HG02610 (cell line): ENCODE measurements at regions not wholly inside any gene's neighbourhood (a gene's known extent, or its start where the extent isn't known, plus 50 kb on each side); places are given as distances from the start of the nearest gene placed in this dataset.
A peak's percentile ranks its signal among the peaks of the same experiment; 100 is the strongest.

Experiments
- ATAC-seq: cut with Tn5 transposase; IDR thresholded peaks from one replicate; pipeline ENCODE4 v1.9.1; 2021; ENCODE audit warnings: mild to moderate bottlenecking, moderate library complexity; ENCODE audit not compliant: unreplicated experiment

DNA sequence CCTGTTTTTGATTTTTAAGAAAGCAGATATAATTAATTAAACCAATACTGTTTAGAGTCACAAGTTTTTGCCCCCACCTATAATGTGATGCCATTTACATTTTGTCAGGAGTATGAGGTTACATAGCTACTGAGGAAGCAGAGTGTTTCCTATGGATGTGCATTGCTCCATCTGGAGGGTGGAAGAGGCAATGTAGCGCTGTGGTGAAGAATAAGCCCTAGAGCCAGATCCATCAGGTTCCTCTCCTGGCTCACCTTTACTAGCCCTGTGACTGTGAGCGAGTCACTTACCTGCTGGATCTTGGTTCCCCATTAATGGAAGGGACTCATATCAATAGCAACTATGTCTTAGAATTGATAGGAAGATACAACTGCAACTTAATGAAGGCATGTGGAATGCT lies 216.0 kb downstream of the GPAM start:
- ATAC-seq = no peak

DNA sequence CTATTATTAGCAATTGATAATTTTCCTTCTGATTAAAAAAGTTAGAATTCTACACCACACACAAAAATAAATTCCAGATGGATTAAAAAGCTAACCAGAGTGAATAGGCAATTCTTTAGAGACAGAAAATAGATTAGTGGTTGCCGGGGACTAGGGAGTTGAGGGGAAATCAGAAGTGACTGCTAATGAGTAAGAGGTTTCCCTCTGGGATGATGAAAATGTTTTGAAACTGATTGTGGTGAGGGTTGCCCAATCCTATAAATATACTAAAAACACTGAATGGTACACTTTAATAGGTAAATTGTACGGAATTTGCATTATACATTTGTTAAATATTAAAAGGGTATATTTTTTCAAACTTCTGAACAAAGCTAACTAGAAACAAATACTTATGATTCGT lies 214.9 kb downstream of the GPAM start:
- ATAC-seq = no peak

DNA sequence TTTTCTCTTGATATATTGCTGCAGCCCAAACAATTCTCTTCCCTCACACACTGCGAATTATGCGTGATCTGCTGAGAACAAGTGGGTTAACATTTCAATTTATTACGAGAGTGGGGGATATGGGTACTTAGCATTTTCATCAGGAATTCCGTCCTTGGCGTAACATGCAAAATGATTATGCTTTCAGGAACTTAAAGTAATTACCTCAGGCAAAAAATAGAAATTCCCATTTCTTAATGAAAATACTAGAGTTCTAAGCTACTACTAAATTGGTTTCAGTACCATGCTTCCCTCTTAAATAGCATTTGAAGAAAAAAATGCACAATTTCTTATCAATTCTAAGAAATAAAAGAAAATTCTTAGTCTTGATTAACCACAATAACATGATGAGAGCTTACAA lies 213.5 kb downstream of the GPAM start:
- ATAC-seq = no peak

DNA sequence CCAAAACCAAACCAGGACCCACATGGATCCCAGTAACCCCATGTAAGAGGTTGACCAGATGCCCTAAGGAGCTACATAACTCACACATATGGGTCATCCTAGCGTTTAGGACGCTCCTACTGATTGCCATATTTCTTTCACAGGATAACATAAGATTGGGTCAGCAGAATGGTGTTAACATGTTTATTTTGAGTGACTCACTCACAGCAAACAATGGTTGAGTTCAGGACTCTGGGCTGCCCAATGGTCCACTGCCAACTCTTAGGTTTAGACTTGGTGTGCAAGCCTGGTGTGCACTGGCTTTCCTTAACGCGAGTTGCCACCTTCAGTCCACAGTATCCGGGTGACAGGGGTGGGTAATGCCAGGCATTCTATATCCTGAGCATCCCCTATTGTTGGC lies 211.5 kb downstream of the GPAM start:
- ATAC-seq = no peak

DNA sequence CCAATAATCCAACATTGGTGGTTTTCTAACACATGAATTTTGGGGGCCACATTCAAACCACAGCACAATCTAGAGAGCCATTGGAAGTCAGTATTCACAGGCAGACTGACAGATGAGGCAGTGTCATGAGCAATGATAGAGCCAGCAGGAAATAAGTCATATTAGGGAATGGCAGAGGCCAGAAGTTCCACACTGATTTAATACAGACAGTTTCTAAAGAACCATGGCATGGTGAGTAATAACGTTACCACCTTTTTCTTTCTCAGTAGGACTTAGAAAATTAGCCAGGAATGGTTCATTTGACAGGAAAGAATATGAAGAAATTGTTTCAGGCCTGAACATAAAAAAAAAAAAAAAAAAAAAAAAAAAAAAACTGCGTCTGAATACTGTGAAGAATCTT lies 210.3 kb downstream of the GPAM start:
- no peak for ATAC-seq

DNA sequence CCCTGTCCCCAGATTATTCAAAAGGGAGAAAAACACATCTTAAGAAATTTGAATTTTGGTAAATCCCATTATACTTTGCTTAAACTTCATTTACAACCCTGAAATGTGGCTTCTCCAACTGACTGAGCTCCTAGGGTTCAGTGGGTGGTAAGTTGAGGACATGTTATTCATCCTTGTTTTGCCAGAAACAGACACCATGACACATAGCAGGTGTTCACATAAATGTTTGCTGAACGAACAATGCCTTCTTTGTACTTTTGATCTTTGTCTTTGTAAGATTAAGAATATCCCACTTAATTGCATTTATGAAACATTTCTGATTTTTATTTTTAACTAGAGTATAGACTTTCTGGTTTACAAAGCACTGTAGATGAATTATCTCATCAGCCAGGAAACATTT lies 209.7 kb downstream of the GPAM start:
- ATAC-seq = no peak

DNA sequence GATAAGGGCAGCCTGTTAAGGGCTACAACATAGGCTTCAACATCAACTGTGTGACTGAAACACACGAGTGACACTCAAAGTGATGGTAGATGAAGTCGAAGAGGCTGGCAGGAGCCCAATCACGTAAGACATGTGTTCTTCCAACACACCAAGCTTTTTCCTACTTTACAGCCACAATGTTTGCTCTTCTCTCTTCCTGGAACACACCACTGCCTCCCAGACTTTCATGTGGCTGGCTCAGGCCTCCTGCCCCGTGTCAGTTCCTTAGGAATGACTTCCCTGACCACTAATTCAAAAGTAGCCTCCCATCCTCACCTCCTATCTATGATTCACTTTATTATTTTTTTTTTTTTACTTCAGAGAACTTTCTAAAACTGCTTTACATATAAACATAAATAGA lies 209.2 kb downstream of the GPAM start:
- ATAC-seq = no peak

DNA sequence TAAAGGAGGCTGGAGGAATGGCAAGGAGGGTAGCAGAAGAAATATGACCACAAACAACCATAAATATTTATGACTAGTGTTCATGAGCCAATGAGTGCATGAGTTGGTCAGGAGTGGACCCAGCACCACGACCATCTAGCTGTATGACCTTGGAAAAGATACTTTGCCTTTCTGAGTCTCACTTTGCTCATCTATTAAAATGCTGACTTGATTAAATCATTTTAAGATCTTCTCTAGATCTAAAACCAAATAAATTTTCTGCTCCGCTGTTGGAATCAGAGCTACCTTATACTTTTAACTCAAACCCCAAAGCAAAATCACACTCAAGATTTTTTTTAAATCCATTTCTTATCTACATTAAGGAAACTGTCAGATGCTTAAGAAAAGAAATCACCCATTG lies 207.0 kb downstream of the GPAM start:
- no peak for ATAC-seq

DNA sequence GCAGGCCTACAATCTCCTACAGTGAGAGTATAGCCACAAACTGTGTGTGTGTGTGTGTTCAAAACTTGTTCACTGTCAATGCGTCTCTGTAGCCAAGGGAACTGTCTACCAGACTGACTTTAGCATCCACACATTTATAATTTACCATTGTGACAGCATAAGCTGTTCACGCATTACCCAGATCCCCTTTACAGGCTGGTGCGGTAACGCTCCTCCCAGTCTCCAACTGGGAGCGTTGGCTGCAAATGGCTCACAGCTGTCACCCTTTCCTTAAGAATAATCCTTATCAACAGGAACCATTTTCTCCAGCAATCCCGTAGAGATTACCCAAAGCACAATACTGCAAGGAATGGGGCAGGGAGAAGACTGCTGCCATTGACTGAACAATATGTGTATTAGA lies 199.5 kb downstream of the GPAM start:
- ATAC-seq = no peak

DNA sequence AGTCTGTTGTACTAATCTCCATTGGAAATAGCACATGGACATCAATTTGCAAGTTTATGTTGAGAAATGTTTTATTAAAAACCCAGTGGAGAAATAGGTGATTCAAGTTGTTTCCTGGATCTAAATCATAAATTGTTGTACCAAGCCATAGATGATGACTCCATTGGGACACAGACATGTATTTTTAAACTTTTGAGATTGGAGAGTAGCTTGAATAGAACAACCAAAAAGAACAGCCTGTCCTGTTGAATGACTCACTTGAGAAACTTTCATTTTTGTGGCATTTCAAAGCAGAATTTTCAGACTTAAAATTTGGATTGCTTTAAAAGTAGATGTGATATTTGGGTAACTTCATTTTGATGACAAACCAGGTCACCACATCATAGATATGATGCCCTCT lies 197.5 kb downstream of the GPAM start:
- no peak for ATAC-seq

DNA sequence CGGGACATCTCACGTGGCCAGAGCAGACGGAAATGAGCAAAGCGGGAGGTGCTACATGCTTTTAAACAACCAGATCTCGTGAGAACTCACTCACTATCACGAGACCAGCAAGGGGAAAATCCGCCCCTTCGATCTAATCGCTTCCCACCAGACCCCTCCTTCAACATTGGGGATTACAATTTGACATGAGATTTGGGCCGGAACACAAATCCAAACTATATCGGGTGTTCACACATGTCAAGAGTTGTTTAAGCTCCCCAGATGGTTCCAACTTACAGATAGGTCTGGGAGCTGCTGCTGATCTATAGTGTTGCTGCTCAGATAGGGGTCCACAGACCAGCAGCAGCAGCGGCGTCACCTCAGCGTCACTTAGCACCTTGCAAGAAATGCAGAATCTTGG lies 194.9 kb downstream of the GPAM start:
- no peak for ATAC-seq

DNA sequence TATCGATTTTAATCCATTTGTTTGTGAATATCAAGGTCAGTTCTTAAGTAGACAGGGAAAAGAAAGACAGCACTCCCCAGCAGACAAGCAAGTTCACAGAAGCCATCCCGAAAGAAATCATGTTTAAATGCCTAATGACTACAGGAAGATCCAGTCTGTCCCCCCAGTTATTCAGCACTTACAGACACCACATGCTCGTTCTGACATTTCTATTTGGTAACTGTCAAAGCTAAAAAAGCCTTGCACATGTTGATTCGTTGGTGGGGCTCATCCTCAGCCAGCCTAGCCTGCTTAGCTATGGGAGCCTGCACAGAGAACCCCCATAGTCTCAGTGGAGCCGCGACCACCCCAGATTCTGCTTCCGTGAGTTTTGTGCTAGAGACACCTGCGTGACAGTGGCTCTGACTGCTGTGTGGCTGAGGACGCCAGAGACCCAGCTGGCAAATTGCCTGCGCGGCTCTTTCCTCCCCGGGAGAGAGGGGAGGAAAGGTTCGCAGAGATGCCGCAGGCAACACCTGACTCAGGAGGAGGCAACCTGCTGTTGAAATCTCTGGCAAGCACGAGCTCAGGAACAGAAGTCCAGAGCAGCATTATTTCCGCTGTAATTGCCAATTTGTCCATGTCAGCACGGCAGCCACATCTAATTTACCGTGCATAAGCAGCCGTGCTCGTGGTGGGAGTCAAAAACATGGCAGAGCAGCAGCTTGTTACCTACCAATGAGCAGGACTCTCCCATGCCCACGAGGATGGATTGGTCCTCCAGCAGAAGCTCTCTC lies 194.2 kb downstream of the GPAM start:
- no peak for ATAC-seq

DNA sequence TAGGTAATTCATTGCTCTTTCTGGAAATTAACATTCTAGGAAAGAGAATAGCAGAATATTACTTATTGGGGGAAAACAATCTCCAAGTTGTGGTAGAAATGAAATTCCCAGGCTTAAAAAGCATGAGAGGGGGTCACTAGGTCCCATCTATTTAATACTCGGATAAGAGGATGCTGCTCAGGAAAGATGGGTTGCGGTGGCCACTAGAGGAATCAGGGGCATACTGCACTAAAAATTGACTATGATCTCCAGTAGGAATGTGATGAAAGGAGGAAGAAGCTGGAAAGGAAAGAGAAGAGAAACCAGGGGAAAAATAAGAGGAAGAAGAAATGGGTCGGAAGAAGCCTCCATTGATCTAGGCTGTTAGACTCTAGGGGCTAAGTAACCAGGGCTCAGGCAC lies 192.8 kb downstream of the GPAM start:
- no peak for ATAC-seq

DNA sequence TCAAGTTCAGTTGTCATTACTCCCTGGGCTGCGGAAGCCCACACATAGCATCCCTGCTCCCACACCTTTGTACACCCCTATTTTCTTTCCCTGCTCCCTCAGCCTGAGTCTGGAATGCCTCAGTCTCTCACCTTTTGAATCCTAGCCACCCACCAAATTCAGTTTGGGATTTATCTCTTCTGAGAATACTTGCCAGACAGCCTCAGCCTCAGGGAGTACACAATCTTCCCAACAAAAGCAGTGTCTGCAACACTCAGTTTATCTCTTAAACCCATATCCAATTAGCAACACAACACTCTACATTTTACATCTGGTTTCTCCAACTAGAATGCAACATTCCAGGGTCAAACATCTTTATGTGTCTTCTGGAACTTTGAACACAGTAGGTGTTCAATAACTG lies 190.2 kb downstream of the GPAM start:
- ATAC-seq = no peak

DNA sequence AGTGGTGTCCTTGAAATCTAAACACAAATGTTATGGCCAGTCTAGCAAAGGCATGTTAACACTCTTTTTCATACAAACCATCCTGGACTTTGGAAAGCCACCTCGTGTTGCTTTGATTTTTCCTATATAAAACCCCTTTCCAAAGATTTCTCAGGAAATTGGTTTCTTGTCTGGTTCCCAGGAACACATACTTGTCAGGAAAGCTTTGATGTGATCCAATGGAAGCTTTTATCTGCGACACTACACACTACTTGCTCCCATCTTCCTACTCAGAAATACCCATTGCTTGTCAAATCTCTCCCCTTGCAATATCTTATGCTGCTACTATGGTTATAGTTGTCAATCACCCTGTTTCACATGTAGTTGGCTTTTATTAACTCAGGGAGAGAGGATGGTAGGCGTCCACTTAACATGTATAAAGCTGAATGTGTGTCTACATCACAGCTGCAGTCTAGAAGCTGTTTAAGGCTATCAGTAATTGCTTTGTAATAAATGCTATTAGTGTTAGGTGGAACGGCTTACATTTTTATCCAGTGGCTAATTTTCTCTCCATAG lies 189.6 kb downstream of the GPAM start:
- no peak for ATAC-seq

DNA sequence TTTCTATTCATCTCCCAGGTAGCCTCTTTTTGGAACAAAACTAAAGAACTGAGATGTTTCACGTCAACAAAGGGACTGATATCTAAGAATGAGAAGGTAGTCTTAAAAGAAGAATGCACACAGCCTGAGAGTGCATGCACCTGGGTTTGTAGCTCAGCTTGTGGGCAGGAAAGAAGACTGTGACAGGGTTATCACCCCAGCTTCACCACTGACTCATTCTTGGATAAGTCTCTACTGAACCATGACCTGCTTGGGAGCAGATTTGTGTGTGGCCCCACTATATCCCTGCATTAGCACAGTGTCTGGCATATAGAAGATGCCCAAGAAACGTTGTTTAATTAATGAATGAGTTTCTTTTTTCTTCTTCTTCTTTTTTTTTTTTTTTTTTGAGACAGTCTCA lies 187.5 kb downstream of the GPAM start:
- ATAC-seq = peak; percentile 98

DNA sequence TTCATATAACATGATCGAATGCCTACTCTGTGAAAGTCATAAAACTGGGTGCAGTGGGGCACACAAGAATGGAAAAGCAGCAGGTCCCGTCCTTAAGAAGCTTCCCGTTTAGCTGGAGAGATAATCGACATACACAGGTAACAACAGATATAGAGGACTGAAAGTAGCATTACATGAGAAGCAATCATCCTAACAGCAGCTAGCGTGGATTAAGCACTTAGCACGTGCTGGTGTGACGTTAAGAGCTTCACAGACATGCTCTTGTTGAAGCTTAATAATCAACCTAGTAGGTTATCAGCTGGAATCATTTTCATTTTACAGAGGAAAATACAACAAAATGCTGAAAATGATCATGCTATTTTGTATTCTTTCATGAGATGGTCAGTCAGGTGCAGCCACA lies 184.8 kb downstream of the GPAM start:
- no peak for ATAC-seq

DNA sequence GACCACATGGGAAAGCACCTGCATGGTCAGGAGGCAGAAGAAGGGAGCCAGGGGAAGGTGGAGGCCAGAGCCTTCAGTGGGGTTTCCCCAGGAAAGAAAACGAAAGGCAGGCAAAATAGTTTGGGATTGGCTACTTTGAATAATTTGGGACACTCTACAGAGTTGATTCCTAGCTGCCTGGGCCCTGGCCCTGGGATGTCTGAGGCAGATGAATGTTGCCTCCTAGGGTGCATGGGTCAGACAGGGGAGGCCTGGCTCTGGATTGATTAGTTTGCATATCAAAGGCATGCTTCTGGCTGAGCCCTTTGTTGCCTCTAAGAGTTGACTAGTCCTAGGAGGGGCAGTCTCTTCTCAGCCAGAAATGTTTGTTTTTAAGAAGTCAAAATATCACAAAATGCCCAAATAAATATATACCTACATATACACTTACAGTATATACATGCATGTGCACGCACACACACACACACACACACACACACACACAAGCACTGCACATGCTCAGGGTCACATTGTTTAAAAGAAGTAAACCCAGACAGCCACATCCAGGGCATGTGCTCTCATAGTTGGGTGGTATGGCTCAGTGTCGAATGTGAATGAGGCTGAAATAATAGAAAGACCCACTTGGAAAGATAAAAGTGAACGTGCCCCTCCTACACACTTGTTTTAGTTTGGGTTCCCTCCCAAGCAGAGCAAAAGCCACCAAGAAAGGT lies 184.2 kb downstream of the GPAM start:
- ATAC-seq = no peak

DNA sequence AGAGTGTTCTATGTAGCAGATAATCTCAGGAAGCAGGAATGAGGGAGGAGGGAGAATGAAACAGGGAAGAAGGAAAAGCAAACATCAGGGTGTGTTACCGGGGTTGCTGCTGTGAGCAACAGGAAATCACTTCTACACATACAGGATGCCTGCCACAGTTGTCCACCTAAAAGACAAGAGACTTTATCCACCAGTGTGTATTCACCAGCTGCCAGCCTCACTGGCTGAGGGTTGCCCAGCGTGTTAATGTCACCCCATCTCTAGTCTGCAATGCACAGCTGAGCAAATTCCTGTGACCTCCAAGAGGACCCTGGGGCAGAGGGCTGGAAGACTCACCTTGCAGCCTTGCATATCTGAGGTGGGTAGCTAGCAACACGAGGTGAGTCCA lies 183.7 kb downstream of the GPAM start:
- ATAC-seq = no peak

DNA sequence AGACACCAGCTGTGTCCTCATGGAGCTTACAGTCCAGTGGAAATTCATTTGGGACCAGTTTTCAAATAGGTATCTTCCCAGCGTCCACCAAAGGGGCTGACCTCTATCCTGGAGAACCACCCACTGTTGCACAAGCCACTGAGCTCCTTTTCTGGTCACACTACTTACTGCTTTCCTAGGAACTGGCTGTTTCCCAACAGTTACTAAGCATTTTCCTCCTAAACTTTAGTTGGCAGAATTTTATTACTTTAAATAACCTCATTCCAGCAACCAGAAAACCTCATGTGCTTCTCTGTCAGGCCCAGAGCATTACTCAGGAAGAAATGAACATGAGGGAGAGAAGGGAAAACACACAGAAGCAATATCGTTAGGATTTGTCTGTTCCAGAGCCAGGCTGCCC lies 183.1 kb downstream of the GPAM start:
- no peak for ATAC-seq

DNA sequence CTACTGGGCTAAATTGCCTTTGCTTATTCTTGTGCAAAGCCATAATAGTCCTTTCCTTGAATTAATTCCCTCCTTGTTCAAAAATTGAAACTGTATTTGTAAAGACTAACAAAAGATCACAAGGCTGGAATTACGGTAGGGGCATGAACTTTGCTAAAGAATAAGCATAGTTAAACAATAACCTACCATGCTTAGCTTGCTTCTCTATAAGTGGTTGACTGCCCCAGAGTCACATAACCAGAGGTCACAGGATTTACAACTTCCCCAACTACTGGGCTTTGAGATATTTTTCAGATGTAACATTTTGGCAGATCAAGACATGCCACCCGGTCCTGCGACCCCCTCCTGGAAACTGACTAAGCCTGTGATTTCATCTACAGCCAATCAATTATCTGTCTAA lies 181.4 kb downstream of the GPAM start:
- ATAC-seq = no peak

DNA sequence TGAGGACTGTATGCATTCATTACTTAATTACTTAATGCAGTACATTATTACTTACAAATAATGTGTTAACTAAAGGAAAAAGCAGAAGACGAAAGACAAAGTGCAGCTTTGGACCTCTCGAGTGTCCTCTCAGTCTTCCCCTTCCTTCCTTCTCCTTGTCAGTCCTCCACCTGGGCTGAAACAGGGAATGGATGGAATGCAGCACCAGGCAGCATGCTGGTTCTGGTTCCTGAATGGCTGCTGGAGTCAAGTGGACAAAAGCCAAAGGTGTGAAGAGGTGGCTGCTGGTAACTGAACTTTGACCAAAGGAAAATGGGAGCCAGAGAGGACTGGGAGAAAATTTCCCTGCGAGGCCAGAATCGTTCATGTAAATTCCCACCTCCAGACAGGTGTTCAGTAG lies 179.5 kb downstream of the GPAM start:
- ATAC-seq = no peak

DNA sequence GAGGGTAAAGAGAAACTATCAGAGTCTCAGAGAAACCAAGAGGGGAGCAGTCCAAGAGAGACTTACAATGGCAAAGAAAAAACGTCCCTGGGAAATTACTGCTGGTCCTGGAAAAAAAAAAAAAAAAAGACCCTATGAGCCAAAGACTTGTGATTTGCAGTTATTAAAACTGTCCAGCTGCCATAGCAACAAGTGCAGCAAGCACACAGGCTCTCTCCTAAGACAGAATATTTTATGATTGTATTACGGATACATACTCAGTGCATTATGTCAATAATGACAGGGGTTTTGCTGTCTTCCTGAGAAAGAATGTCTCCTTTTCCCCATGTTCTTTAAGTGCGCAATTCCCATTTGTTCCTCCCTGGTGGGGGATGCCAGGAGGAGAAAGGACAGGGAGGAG lies 178.5 kb downstream of the GPAM start:
- ATAC-seq = no peak
